SH-SY5Y (cell line): ENCODE measurements at regions not wholly inside any gene's neighbourhood (a gene's known extent, or its start where the extent isn't known, plus 50 kb on each side); places are given as distances from the start of the nearest gene placed in this dataset.

Experiments used
- GATA2 ChIP-seq: IDR thresholded peaks from 2 replicates; pipeline ENCODE4 v1.6.1; 2011; ENCODE audit warnings: mild to moderate bottlenecking, low read depth, low read length
- GATA3 ChIP-seq: IDR thresholded peaks from 2 replicates; pipeline ENCODE4 v1.6.1; 2011; ENCODE audit warnings: low read depth, mild to moderate bottlenecking, low read length, moderate library complexity

DNA sequence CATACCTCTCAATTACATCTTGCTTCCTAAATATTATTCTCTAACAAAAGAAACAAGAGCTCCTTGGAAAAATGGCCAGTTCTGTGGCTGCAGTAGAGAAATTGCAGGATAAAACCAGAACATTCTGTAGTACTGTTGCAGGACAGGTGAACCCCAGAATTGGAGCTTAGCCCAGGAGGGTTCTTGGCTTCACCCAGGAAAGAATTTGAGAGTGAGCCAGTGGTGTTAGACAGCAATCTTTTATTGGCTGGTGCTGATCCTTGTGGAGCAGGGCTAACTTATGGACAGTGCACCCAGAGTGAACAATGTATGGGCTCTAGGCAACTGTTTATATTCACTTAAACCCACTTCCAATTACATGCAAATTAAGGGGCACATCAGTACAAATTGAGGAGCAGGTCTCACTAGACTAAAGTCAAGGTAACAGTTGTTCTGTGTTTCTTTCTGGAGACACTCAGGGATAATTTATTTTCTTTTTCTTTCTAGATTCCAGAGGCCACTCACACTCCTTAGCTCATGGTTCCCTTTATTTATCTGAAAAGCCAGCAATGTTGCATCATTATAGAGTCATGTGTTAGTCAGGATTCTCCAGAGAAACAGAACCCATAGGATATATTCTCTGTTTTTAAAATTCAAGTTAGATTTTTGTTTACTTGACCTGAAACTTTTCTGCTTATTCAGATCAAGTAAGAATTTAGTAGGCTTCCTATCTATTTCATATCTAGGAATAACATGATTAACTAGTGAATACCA, 348.1 kb downstream of the CCDC85A start:
- TF ChIP-seq GATA2: no peak
- no peak for TF ChIP-seq GATA3
